ENCODE measurements at regions not wholly inside any gene's neighbourhood (a gene's known extent, or its start where the extent isn't known, plus 50 kb on each side); places are given as distances from the start of the nearest gene placed in this dataset.

GRCh38 chr6:15781333-15781732 lies 118.5 kb upstream of the DTNBP1 start:
- no peak for DNase-seq (ENCODE audit: low read depth, low spot score)
- no peaks in the 10 kb centered on the region for H3K79me2 ChIP-seq (ENCODE audit: insufficient read depth, low read length)
- no TSS peak for BruUV-seq (replicated peaks)
- TF ChIP-seq CEBPB (IDR thresholded peaks at IDR 0.05; ENCODE audit: low read depth) (no peak), ATF3 (IDR thresholded peaks at IDR 0.05) (no peak), EZH2phosphoT487 (IDR thresholded peaks at IDR 0.05; ENCODE audit: borderline replicate concordance) (no peak), RAD21 (IDR thresholded peaks at IDR 0.05; ENCODE audit: low read depth) (no peak)
- H3K27me3 ChIP-seq (ENCODE audit: insufficient read depth, low read length), result peaks cover 4% of the 10 kb centered on the region; the same call in 1 of the 2 replicates
- POLR2A ChIA-PET, result no interaction called here
- no peaks in the 10 kb centered on the region for H3K4me1 ChIP-seq (ENCODE audit: control insufficient read depth in 1 of 2, insufficient read depth in 2 of 2, low read length in 2 of 2)
- intact Hi-C loops (cut with micrococcal nuclease), result no loop called here
- no peaks in the 10 kb centered on the region for H3K9me3 ChIP-seq (ENCODE audit: control insufficient read depth in 1 of 2, insufficient read depth in 1 of 2, low read depth in 1 of 2, low read length in 2 of 2)
- H3K36me3 ChIP-seq (ENCODE audit: control insufficient read depth in 1 of 2, insufficient read depth in 2 of 2, low read length in 2 of 2), result no peaks in the 10 kb centered on the region
- H3K9ac ChIP-seq (ENCODE audit: low read length), result no peak overlapping the region
- RAD21 ChIA-PET (ENCODE audit: low non-redundant PET in 1 of 2, low total read pairs in 2 of 2, uncharacterized antibody in 2 of 2, unreplicated experiment in 2 of 2), result no interaction called here
- CTCF ChIA-PET, result interaction anchor here (1.0 kb wide), 1 partner anchor 12 kb away, joined by 3 read pairs; no protein-coding TSS in a partner anchor
- H3K4me2 ChIP-seq (ENCODE audit: low read length), result no peak overlapping the region
- no peak overlapping the region for H3K27ac ChIP-seq (ENCODE audit: low read depth, low read length)
- no peak overlapping the region for H3K4me3 ChIP-seq (replicated peaks in 1 of 2; ENCODE audit: low read depth in 1 of 2, low read length in 2 of 2)
- H4K20me1 ChIP-seq (ENCODE audit: insufficient read depth), result no peaks in the 10 kb centered on the region
- no peaks in the 10 kb centered on the region for H3K9me2 ChIP-seq (ENCODE audit: insufficient read depth)
- no peak overlapping the region for H2AFZ ChIP-seq (ENCODE audit: low read depth, low read length, poor library complexity, severe bottlenecking)
- ATAC-seq, result no peak

GRCh38 chr6:15780437-15780836 lies 117.6 kb upstream of the DTNBP1 start:
- intact Hi-C loops (cut with micrococcal nuclease), result no loop called here
- H3K4me2 ChIP-seq (ENCODE audit: low read length), result no peak overlapping the region
- H3K27ac ChIP-seq (ENCODE audit: low read depth, low read length), result no peak overlapping the region
- H3K27me3 ChIP-seq (ENCODE audit: insufficient read depth, low read length), result peaks cover 4% of the 10 kb centered on the region; the same call in 1 of the 2 replicates
- no peak overlapping the region for H3K4me3 ChIP-seq (replicated peaks in 1 of 2; ENCODE audit: low read depth in 1 of 2, low read length in 2 of 2)
- no peaks in the 10 kb centered on the region for H3K9me2 ChIP-seq (ENCODE audit: insufficient read depth)
- CTCF ChIA-PET, result no interaction called here
- no peaks in the 10 kb centered on the region for H3K4me1 ChIP-seq (ENCODE audit: control insufficient read depth in 1 of 2, insufficient read depth in 2 of 2, low read length in 2 of 2)
- no peaks in the 10 kb centered on the region for H3K36me3 ChIP-seq (ENCODE audit: control insufficient read depth in 1 of 2, insufficient read depth in 2 of 2, low read length in 2 of 2)
- H3K79me2 ChIP-seq (ENCODE audit: insufficient read depth, low read length), result no peaks in the 10 kb centered on the region
- ATAC-seq, result no peak
- TF ChIP-seq JUND (IDR thresholded peaks at IDR 0.05), result no peak
- no peak for TF ChIP-seq REST (IDR thresholded peaks at IDR 0.05; ENCODE audit: low read depth)
- TF ChIP-seq SP1 (IDR thresholded peaks at IDR 0.05; ENCODE audit: low read depth), result no peak
- TF ChIP-seq ZNF274 (IDR thresholded peaks at IDR 0.05; ENCODE audit: low read depth, low read length), result no peak
- TF ChIP-seq ELF1 (IDR thresholded peaks at IDR 0.05; ENCODE audit: borderline replicate concordance, low read depth), result no peak
- H2AFZ ChIP-seq (ENCODE audit: low read depth, low read length, poor library complexity, severe bottlenecking), result no peak overlapping the region
- H4K20me1 ChIP-seq (ENCODE audit: insufficient read depth), result no peaks in the 10 kb centered on the region
- no TSS peak for BruUV-seq (replicated peaks)
- no peaks in the 10 kb centered on the region for H3K9me3 ChIP-seq (ENCODE audit: control insufficient read depth in 1 of 2, insufficient read depth in 1 of 2, low read depth in 1 of 2, low read length in 2 of 2)
- no peak for DNase-seq (ENCODE audit: low read depth, low spot score)
- H3K9ac ChIP-seq (ENCODE audit: low read length), result no peak overlapping the region
- POLR2A ChIA-PET, result no interaction called here
- RAD21 ChIA-PET (ENCODE audit: low non-redundant PET in 1 of 2, low total read pairs in 2 of 2, uncharacterized antibody in 2 of 2, unreplicated experiment in 2 of 2), result no interaction called here
